IMR-90 (cell line): ENCODE measurements at regions not wholly inside any gene's neighbourhood (a gene's known extent, or its start where the extent isn't known, plus 50 kb on each side); places are given as distances from the start of the nearest gene placed in this dataset.

Source experiments
- ATAC-seq: fragments of 200-7000 bp; cut with Tn5 transposase; 2 replicates; pipeline ENCODE4 v1.9.1; 2020; ENCODE audit warnings: low read depth, mild to moderate bottlenecking, moderate library complexity
- BruUV-seq: library from RNA; stranded (reverse); fragments of 400-500 nt; replicated peaks from 2 replicates; lab custom pipeline; 2021; lab: Mats Ljungman, UMichigan
- CTCF ChIA-PET: fragments of 300-600 bp; formaldehyde crosslinking; extraction: SDS; loops from one replicate; lab custom pipeline; 2021; ENCODE audit warnings: antibody characterized with exemption; lab: Yijun Ruan, JAX
- POLR2A ChIA-PET: fragments of 300-600 bp; sonication (Branson Sonifier 250); formaldehyde crosslinking; loops from one replicate; lab custom pipeline; 2022; ENCODE audit warnings: antibody characterized with exemption; ENCODE audit not compliant: unreplicated experiment; lab: Charles Lee
- DNase-seq: peaks from one replicate; pipeline ENCODE4 v3.0.0; 2013
- H2AFZ ChIP-seq: replicated peaks from 2 replicates; pipeline ENCODE3; 2013; ENCODE audit warnings: low read length, mild to moderate bottlenecking; ENCODE audit not compliant: poor library complexity
- H2AK5ac ChIP-seq: 2 replicates; pipeline ENCODE4 v1.6.1; 2013; ENCODE audit warnings: low read depth, low read length, inconsistent platforms
- H2AK9ac ChIP-seq: replicated peaks from 2 replicates; pipeline ENCODE3; 2013; ENCODE audit warnings: mild to moderate bottlenecking, low read depth, low read length, moderate library complexity; ENCODE audit not compliant: poor library complexity
- H2BK120ac ChIP-seq: 2 replicates; pipeline ENCODE4 v1.6.1; 2013; ENCODE audit warnings: low read depth, low read length, inconsistent platforms
- H2BK15ac ChIP-seq: 3 replicates; pipeline ENCODE4 v1.6.1; 2013; ENCODE audit warnings: low read depth, low read length, inconsistent platforms
- H2BK20ac ChIP-seq: 2 replicates; pipeline ENCODE4 v1.6.1; 2013; ENCODE audit warnings: low read depth, mild to moderate bottlenecking, inconsistent platforms, low read length, moderate library complexity
- H2BK5ac ChIP-seq: 2 replicates; pipeline ENCODE4 v1.6.1; 2013; ENCODE audit warnings: mild to moderate bottlenecking, low read depth, low read length, inconsistent platforms; ENCODE audit not compliant: poor library complexity, severe bottlenecking
- H3K14ac ChIP-seq: replicated peaks from 2 replicates; pipeline ENCODE4 v1.6.1; 2013; ENCODE audit warnings: low read depth, low read length, inconsistent platforms
- H3K18ac ChIP-seq: 2 replicates; pipeline ENCODE4 v1.6.1; 2013; ENCODE audit warnings: low read depth, low read length, control low read depth
- H3K23ac ChIP-seq: 2 replicates; pipeline ENCODE4 v1.6.1; 2013; ENCODE audit warnings: low read depth, low read length, inconsistent platforms
- H3K27ac ChIP-seq: 2 replicates; pipeline ENCODE4 v1.5.1; 2013; ENCODE audit warnings: mild to moderate bottlenecking, control low read depth, low read length; ENCODE audit not compliant: insufficient read depth
- H3K27me3 ChIP-seq: 2 replicates; pipeline ENCODE4 v1.6.1; 2013; ENCODE audit warnings: low read length; ENCODE audit not compliant: control insufficient read depth, insufficient read depth
- H3K36me3 ChIP-seq: 2 replicates; pipeline ENCODE4 v1.6.1; 2013; ENCODE audit warnings: low read length, mixed read lengths; ENCODE audit not compliant: control insufficient read depth, insufficient read depth
- H3K4ac ChIP-seq: 2 replicates; pipeline ENCODE4 v1.6.1; 2013; ENCODE audit warnings: low read depth, low read length, inconsistent platforms
- H3K4me1 ChIP-seq: 2 replicates; pipeline ENCODE4 v1.6.1; 2013; ENCODE audit warnings: low read length, mixed read lengths; ENCODE audit not compliant: control insufficient read depth, insufficient read depth
- H3K4me2 ChIP-seq: 2 replicates; pipeline ENCODE4 v1.6.1; 2013; ENCODE audit warnings: low read depth, mild to moderate bottlenecking, control low read depth, low read length, moderate library complexity
- H3K4me3 ChIP-seq: 2 replicates; pipeline ENCODE4 v1.5.1; 2013; ENCODE audit warnings: low read depth, mild to moderate bottlenecking, control low read depth, low read length, moderate library complexity; ENCODE audit not compliant: insufficient read depth
- H3K56ac ChIP-seq: 2 replicates; pipeline ENCODE4 v1.6.1; 2013; ENCODE audit warnings: low read length, inconsistent platforms; ENCODE audit not compliant: insufficient read depth; ENCODE audit errors: extremely low read depth
- H3K79me1 ChIP-seq, 2 experiments: 2 replicates each; pipeline ENCODE4 v1.6.1; 2013; ENCODE audit warnings: low read length in 2 of 2, inconsistent platforms in 1 of 2, low read depth in 1 of 2
- H3K9ac ChIP-seq: 2 replicates; pipeline ENCODE4 v1.6.1; 2013; ENCODE audit warnings: low read depth, low read length, control low read depth
- H3K9me1 ChIP-seq: 2 replicates; pipeline ENCODE4 v1.6.1; 2013; ENCODE audit warnings: low read length, inconsistent platforms; ENCODE audit not compliant: insufficient read depth
- H3K9me3 ChIP-seq: 2 replicates; pipeline ENCODE4 v1.6.1; 2013; ENCODE audit warnings: low read length; ENCODE audit not compliant: control insufficient read depth, insufficient read depth
- H4K20me1 ChIP-seq: 2 replicates; pipeline ENCODE4 v1.6.1; 2013; ENCODE audit warnings: low read length, inconsistent platforms; ENCODE audit not compliant: insufficient read depth
- H4K5ac ChIP-seq: 2 replicates; pipeline ENCODE4 v1.6.1; 2013; ENCODE audit warnings: mild to moderate bottlenecking, low read depth, low read length, control low read depth
- H4K8ac ChIP-seq, 2 experiments: 2 replicates each; pipeline ENCODE4 v1.6.1; 2013; ENCODE audit warnings: low read depth in 2 of 2, low read length in 2 of 2, control low read depth in 1 of 2, inconsistent platforms in 1 of 2
- H4K91ac ChIP-seq: 2 replicates; pipeline ENCODE4 v1.6.1; 2013; ENCODE audit warnings: low read depth, low read length, inconsistent platforms; ENCODE audit not compliant: insufficient read depth
- MAFK ChIP-seq: IDR thresholded peaks from 2 replicates; pipeline ENCODE4 v1.6.1; 2012; ENCODE audit warnings: low read depth, low read length, improper control_type of control experiment
- WGBS, 2 experiments: methylation state at CpG; one replicate each; pipeline versions ENCODE4 v1.1.5 to v1.1.7; 2013; ENCODE audit warnings: missing lambda C conversion rate in 2 of 2; ENCODE audit not compliant: insufficient read length in 1 of 2; ENCODE audit errors: extremely low coverage in 2 of 2; 5-methylcytosine and 5-hydroxymethylcytosine counted together
- dilution Hi-C: fragments of 300-500 bp; cut with HindIII; formaldehyde crosslinking; loops from one replicate; pipeline ENCODE4 v1.14.3; 2018; ENCODE audit warnings: low sequenced_read_pairs; ENCODE audit not compliant: unreplicated experiment
- in situ Hi-C: fragments of 300-500 bp; cut with MboI; formaldehyde crosslinking; loops from 3 replicates; pipeline ENCODE4 v1.14.3; 2019; ENCODE audit warnings: low sequenced_read_pairs, inconsistent platforms, mixed read lengths
- intact Hi-C: fragments of 100-400 bp; cut with micrococcal nuclease; formaldehyde crosslinking; loops from 2 replicates; pipeline ENCODE4 v1.10.0; 2022

- no CpG with 5 or more reads among the region's 4 CpGs for WGBS, 2 experiments
- Histone ChIP-seq H2AFZ (no peak overlapping the region), H3K18ac (no peak overlapping the region), H3K79me1 (no peaks in the 10 kb centered on the region), H2AK9ac (no peak overlapping the region), H3K4ac (no peak overlapping the region), H3K27me3 (no peaks in the 10 kb centered on the region), H4K91ac (no peak overlapping the region), H3K36me3 (no peaks in the 10 kb centered on the region), H4K20me1 (no peaks in the 10 kb centered on the region), H3K23ac (no peak overlapping the region), H4K8ac (no peak overlapping the region), H2BK5ac (no peak overlapping the region), H3K14ac (no peak overlapping the region), H3K56ac (no peak overlapping the region), H2AK5ac (no peak overlapping the region), H3K4me2 (no peak overlapping the region), H2BK120ac (no peak overlapping the region), H2BK15ac (no peak overlapping the region), H2BK20ac (no peak overlapping the region), H3K9ac (no peak overlapping the region), H3K4me1 (no peaks in the 10 kb centered on the region), H3K27ac (no peak overlapping the region), H3K9me3 (no peaks in the 10 kb centered on the region), H3K9me1 (no peaks in the 10 kb centered on the region), H3K4me3 (no peak overlapping the region), H4K5ac (no peak overlapping the region)
- no TSS peak for BruUV-seq
- in situ Hi-C loops (no loop called here), intact Hi-C loops (no loop called here), dilution Hi-C loops (no loop called here)
- DNase-seq, result no peak
- TF ChIP-seq MAFK, result no peak
- ChIA-PET POLR2A (no interaction called here), CTCF (interaction anchor here (0.7 kb wide), 1 partner anchor 715 kb away, joined by 3 read pairs; no protein-coding TSS in a partner anchor)
- ATAC-seq, result no peak
Measured at GRCh38 chr1:79517470-79518224, 511.1 kb upstream of the ADGRL4 start.
